Gastrocnemius medialis (tissue), 4 donors: ENCODE measurements at regions not wholly inside any gene's neighbourhood (a gene's known extent, or its start where the extent isn't known, plus 50 kb on each side); places are given as distances from the start of the nearest gene placed in this dataset.

Experiments
- POLR2A ChIP-seq, 2 donors: fragments of 450-650 bp; IDR thresholded peaks; one replicate each; pipeline ENCODE4 v1.6.1; 2017; ENCODE audit warnings: antibody characterized with exemption in 2 of 2, mild to moderate bottlenecking in 2 of 2, moderate library complexity in 2 of 2
- TF ChIP-seq, protein P1 (sequence below), 5 experiments: fragments of 450-650 bp in 3 of 5; fragments of 200-600 bp in 2 of 5; sonication (generic) in 2 of 5; IDR thresholded peaks in 4 of 5; conservative IDR thresholded peaks in 1 of 5; 1 replicate in 4 of 5; 2 replicates in 1 of 5; pipeline ENCODE4 v1.5.1; 2016 to 2019; ENCODE audit warnings: antibody characterized with exemption in 5 of 5, mild to moderate bottlenecking in 3 of 5, moderate library complexity in 3 of 5

DNA sequence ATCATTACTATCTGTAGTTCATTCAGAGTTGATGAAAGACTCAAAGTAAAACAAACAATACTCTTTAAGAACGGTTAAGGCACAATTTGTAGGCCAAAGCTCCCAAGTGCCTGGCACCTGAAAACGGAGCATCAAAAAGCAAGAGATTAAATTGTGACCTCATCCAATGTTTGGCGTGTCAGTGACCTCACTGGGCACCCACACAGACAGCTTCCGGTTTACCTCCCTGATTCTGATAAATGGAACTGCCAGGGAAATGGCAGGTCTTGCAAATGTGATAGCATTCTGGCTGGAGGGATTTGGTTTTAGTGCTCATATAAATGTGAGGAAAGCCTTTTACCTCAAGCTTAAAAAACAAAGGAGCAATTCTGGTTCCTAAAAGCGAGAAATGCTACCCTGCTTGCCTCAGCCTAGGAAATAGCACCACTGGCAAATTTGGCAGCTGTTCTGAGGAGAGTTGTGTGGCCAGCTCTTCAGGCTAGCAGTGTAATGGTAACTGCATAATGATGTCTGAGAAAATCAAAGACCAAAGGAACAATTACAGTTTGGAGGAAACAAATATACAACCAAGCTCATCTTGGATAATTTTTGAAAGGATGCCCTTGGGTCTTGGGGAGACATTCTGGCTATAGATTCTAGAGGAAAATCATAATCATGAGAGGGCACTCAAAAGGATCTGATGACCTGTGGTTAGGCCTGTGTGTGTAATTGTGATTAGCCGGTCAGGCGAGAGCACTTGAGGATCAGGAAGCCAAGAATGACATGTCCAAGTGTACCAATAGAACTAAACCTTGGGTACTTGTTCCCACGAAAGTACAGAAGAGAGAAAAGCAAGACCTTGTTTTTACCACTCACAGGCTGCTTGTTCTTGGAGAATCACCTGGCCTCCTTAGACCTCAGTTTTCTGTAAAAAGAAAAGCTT, 174.3 kb downstream of the TFAP2B start:
- TF ChIP-seq, protein P1, sequence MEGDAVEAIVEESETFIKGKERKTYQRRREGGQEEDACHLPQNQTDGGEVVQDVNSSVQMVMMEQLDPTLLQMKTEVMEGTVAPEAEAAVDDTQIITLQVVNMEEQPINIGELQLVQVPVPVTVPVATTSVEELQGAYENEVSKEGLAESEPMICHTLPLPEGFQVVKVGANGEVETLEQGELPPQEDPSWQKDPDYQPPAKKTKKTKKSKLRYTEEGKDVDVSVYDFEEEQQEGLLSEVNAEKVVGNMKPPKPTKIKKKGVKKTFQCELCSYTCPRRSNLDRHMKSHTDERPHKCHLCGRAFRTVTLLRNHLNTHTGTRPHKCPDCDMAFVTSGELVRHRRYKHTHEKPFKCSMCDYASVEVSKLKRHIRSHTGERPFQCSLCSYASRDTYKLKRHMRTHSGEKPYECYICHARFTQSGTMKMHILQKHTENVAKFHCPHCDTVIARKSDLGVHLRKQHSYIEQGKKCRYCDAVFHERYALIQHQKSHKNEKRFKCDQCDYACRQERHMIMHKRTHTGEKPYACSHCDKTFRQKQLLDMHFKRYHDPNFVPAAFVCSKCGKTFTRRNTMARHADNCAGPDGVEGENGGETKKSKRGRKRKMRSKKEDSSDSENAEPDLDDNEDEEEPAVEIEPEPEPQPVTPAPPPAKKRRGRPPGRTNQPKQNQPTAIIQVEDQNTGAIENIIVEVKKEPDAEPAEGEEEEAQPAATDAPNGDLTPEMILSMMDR (IDR thresholded peaks at IDR 0.05 in 4 of 5, conservative IDR thresholded peaks at IDR 0.05 in 1 of 5): no peak
- no peak for TF ChIP-seq POLR2A (IDR thresholded peaks at IDR 0.05)
